Gastrocnemius medialis (tissue), 4 donors: ENCODE measurements at regions not wholly inside any gene's neighbourhood (a gene's known extent, or its start where the extent isn't known, plus 50 kb on each side); places are given as distances from the start of the nearest gene placed in this dataset.

ENCODE experiments used
- POLR2A ChIP-seq, 2 donors: fragments of 450-650 bp; IDR thresholded peaks; one replicate each; pipeline ENCODE4 v1.6.1; 2017; ENCODE audit warnings: antibody characterized with exemption in 2 of 2, mild to moderate bottlenecking in 2 of 2, moderate library complexity in 2 of 2
- TF ChIP-seq, protein P1 (sequence below), 5 experiments: fragments of 450-650 bp in 3 of 5; fragments of 200-600 bp in 2 of 5; sonication (generic) in 2 of 5; IDR thresholded peaks in 4 of 5; conservative IDR thresholded peaks in 1 of 5; 1 replicate in 4 of 5; 2 replicates in 1 of 5; pipeline ENCODE4 v1.5.1; 2016 to 2019; ENCODE audit warnings: antibody characterized with exemption in 5 of 5, mild to moderate bottlenecking in 3 of 5, moderate library complexity in 3 of 5

- no peak for TF ChIP-seq POLR2A (IDR thresholded peaks at IDR 0.05)
- TF ChIP-seq, protein P1, sequence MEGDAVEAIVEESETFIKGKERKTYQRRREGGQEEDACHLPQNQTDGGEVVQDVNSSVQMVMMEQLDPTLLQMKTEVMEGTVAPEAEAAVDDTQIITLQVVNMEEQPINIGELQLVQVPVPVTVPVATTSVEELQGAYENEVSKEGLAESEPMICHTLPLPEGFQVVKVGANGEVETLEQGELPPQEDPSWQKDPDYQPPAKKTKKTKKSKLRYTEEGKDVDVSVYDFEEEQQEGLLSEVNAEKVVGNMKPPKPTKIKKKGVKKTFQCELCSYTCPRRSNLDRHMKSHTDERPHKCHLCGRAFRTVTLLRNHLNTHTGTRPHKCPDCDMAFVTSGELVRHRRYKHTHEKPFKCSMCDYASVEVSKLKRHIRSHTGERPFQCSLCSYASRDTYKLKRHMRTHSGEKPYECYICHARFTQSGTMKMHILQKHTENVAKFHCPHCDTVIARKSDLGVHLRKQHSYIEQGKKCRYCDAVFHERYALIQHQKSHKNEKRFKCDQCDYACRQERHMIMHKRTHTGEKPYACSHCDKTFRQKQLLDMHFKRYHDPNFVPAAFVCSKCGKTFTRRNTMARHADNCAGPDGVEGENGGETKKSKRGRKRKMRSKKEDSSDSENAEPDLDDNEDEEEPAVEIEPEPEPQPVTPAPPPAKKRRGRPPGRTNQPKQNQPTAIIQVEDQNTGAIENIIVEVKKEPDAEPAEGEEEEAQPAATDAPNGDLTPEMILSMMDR (IDR thresholded peaks at IDR 0.05 in 4 of 5, conservative IDR thresholded peaks at IDR 0.05 in 1 of 5) = no peak
These were observed 56.9 kb upstream of the ECE1 start for GRCh38 chr1:21347072-21347581.
